AG10803 (cell line): ENCODE measurements at regions not wholly inside any gene's neighbourhood (a gene's known extent, or its start where the extent isn't known, plus 50 kb on each side); places are given as distances from the start of the nearest gene placed in this dataset.

ENCODE experiments used
- DNase-seq: peaks from one replicate; pipeline ENCODE4 v3.0.0; 2010; ENCODE audit warnings: low read depth
- H3K4me3 ChIP-seq: 2 replicates; pipeline ENCODE4 v1.5.1; 2011; ENCODE audit warnings: mild to moderate bottlenecking, low read length, control low read depth
- TF ChIP-seq, protein P1 (sequence below): conservative IDR thresholded peaks from 2 replicates; pipeline ENCODE4 v1.5.1; 2011; ENCODE audit warnings: mild to moderate bottlenecking, low read length, control low read depth, inconsistent platforms

DNA sequence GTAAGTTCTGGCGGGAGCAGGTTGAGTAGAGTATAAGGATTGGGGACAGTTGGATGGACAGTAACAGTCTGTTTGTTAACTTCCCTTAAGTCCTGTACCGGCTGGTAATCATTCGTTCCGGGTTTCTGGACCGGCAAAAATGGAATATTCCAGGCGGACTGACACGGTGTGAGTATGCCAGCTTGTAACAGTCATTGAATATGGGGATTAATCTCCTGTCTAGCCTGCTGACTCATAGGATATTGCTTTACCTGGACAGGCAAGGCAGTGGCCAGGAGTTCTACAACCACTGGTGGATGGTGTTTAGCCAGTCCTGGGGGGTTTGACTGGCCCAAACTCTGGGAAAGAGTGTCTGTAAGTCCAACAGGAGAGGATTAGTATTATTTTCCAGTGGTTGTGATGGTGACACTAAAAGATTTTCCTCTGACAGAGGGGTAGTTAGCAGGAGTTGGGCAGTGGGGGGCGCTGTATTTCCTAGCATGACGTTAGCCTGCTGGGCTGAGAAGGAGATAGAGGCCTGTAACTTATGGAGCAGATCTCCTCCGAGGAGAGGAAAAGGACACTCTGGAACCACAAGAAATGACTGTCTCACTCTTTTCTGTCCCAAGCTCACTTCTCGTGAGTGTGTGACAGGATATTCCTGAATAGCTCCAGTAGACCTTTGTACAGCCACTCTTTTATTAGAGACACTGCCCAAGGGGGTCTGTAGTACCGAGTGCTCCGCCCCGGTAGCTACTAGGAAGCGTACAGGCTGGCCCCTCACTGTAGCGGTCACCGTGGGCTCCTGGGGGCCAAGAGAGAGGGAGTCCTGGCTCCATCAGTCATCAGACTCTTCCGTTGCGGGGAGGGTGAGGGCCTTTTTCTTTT, 152.2 kb downstream of the TRIM27 start:
- TF ChIP-seq, protein P1, sequence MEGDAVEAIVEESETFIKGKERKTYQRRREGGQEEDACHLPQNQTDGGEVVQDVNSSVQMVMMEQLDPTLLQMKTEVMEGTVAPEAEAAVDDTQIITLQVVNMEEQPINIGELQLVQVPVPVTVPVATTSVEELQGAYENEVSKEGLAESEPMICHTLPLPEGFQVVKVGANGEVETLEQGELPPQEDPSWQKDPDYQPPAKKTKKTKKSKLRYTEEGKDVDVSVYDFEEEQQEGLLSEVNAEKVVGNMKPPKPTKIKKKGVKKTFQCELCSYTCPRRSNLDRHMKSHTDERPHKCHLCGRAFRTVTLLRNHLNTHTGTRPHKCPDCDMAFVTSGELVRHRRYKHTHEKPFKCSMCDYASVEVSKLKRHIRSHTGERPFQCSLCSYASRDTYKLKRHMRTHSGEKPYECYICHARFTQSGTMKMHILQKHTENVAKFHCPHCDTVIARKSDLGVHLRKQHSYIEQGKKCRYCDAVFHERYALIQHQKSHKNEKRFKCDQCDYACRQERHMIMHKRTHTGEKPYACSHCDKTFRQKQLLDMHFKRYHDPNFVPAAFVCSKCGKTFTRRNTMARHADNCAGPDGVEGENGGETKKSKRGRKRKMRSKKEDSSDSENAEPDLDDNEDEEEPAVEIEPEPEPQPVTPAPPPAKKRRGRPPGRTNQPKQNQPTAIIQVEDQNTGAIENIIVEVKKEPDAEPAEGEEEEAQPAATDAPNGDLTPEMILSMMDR = no peak
- DNase-seq = no peak
- no peak overlapping the region for H3K4me3 ChIP-seq

DNA sequence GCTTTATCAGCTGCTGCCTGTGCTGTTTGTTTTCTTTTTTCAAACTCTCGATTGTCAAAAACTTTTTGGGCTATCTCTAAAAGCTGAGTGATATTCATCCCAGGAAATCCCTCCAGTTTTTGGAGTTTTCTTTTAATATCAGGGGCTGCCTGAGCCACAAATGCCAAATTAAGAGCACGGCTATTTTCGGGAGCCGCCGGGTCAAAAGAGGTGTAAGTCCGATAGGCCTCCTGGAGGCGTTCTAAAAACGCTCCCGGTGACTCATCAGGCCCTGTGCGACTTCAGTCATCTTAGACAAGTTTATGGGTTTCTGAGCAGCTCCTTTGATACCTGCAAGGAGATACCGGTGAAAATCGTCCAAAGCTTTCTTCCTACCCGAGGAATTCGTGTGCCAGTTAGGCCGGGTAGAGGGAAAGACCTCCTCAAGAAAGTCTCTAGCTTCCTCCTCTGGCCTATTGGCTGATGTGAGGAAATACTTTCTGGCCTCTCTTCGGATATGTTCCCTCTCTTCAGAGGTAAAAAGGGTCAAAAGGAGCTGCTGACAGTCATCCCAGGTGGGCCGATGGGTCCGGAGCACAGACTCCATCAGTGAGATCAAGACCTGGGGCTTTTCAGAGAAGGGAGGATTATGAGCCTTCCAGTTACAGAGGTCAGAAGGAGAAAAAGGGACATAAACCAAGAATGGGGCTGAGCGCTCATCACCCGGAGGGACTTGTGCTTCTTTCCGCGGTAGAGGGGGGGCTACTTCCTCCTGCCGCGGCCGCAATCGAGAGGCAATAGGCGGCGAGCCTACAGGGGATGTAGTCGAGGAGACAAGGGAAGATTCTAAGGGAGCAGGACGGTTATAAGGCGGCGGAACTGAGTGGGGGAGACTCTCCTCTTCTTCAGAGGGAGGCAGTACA, 151.1 kb downstream of the TRIM27 start:
- DNase-seq = no peak
- TF ChIP-seq, protein P1 = no peak
- H3K4me3 ChIP-seq = no peak overlapping the region

DNA sequence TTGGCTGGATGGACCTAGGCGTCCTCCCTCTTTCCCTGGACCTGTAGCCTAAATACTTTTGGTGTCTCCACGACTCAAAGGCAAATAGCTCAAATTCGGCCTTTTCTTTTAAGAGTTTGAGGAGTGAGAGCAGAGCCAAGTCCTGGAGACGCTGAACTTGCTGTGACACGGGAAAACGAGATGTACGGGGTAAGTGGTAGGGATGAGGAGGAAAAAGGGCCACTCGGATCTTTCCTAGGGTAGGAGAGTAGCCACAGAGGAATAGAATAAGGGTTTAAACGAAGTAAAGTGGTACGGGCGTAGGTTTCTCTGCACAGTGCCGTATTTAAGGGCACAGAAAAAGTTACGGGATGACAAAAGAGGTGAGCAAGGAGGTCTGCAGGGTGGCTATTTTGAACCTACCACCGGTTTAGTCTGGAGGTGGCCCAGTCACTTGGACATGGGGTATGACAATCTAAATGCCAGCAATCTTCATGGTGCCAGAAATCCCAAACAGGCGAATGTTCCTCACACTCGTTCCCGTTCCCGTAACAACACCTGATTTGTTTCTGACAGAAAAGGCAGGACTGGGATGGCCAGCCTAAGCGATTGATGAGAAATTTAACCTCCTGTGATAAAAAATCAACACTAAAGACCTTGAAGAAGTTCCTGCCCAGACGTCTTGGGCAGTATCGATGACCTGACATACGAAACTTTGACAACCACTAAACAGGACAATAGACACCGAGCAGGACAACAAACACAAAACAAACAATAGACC, 149.3 kb downstream of the TRIM27 start:
- no peak for DNase-seq
- TF ChIP-seq, protein P1 = no peak
- no peak overlapping the region for H3K4me3 ChIP-seq

DNA sequence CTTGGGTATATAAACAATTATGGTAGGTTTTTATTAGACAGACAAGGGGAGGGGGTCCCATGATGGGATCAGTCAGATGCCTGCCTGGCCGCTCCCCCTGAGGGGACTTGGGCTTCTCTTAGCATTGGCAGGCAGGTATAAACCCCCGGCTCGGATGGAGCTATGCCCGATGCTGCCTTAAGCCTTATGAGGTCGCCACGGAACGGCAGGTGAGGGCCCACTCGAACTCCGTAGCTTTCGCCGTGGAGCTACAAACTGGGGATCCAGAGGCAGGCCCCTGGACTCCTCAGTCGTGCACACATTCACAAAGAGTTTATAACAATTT, 148.8 kb downstream of the TRIM27 start:
- TF ChIP-seq, protein P1 = no peak
- DNase-seq = no peak
- H3K4me3 ChIP-seq = no peak overlapping the region

DNA sequence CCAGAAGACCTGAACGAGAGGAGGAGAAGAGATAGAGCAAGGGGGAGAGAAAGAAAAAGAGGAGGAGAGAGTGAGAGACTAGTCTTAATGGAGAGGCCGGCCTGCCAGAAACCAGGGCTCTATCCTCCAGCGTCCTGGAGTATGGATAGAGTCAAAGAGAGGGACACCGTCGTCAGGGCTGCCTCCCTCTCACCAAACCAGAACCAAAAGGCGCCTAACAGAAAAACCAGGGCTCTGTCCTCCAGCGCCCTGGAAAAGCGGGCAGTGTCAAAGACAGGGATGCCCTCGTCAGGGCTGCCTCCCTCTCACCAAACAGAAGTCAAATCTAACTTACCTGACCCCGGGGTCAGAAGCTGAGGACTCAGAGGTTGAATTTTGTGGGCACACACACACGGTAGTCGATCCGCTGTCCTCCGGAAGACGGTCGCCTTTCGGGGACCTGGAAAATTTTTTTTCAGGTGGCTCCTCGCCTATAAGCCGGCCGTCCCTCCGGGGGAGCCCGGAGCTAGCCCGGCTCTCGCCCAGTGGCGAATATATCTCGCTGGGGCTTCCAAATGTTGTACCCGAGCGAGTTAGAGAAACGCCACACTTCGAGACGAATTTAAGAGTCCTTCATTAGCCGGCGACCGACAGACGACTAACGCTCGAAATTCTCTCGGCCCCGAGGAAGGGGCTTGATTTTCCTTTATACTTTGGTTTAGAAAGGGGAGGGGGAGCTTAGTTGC, 148.2 kb downstream of the TRIM27 start:
- TF ChIP-seq, protein P1 = no peak
- no peak overlapping the region for H3K4me3 ChIP-seq
- DNase-seq = no peak

DNA sequence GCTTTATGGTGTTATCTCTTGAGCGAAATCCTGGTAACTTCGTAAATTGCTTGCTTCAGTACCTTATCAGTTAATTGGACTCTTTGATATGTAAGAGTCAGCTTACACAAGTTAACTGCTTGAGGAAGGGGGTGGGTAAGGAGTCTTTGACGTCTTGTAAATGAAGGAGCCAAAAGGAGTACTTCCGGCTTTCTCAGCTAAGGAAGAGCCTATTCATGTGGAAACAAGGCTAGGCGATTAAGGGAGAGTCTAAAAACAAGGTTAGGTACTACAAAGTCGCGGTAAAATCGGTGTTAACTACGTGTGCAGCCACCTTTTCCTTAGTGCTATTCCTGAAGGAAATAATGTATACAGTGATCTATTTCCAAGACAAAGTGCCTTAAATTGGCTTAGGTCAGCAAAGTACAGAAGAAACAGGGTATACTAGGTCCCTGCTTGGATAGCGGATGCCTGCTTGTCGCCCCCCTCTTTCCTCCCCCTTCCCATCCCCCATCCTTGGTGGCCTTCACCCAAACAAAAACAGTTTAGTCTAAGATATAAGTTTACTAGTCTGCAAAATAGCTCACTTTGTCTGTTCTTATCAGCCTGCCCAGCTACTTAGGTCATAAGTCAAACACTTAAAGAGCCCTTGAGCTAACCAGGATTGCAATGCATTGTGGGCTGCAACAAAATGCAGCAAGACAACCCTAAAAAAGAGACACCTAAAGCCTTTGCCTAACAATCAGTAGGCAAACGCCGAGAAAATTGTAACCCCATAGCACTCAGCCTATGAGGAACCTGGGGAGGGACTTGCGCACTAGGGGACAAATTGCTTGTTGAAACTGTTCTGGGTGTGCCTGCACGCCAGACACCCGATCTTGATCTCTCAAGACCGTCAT, 147.3 kb downstream of the TRIM27 start:
- no peak for DNase-seq
- no peak overlapping the region for H3K4me3 ChIP-seq
- TF ChIP-seq, protein P1 = no peak
